NCI-H2029 treated with DMSO at 0.1 percent for 48 hours (cell line): ENCODE measurements at regions not wholly inside any gene's neighbourhood (a gene's known extent, or its start where the extent isn't known, plus 50 kb on each side); places are given as distances from the start of the nearest gene placed in this dataset.

Source experiments
- DNase-seq: peaks from one replicate; lab custom pipeline; 2025; lab: John Stamatoyannopoulos, UW

- no peak for DNase-seq
Measured at GRCh38 chr2:71839826-71840225, 307.8 kb downstream of the CYP26B1 start.

DNA sequence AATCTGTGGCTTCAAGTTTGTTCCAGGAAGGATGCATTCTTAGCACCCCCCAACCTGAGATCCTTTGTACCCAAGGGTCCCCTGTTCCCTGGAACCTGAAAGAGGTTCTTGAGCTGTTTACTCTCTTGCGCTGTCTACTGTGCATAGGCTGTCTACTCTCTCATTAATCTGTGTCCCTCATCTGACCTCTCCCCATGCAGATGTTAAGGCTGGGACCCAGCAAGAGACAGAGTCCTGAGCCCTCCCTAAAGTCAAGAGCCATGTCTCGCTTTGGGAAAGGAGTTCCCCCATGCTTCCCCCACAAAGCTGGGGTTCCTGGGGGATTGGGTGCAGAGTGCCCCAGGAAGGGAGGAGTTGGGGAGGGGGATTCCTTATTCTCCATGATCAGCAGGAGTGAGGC lies 312.9 kb downstream of the CYP26B1 start:
- no peak for DNase-seq

GRCh38 chr2:71833855-71834560 lies 313.7 kb downstream of the CYP26B1 start:
- DNase-seq: no peak

DNA sequence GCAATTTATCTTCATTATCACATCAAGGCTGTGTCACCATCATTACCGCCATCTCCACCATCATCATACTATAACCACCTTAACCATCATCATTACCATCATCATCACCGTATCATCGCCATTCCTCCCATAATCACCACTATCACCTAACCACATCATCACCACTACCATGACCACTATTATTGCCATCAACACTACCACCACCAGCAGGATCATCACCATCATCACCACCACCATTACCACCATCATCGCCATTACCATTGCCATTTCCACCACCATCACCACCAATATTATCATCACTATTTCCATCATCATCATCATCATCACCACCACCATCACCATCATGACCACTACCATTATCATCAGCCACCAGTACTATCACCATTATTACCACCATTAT lies 314.4 kb downstream of the CYP26B1 start:
- DNase-seq: no peak

GRCh38 chr2:71832844-71833243 lies 314.8 kb downstream of the CYP26B1 start:
- no peak for DNase-seq

GRCh38 chr2:71832388-71832787 lies 315.3 kb downstream of the CYP26B1 start:
- DNase-seq: no peak

- no peak for DNase-seq
Measured at GRCh38 chr2:71831193-71831577, 316.5 kb downstream of the CYP26B1 start.

- no peak for DNase-seq
Measured at GRCh38 chr2:71830497-71831192, 317.0 kb downstream of the CYP26B1 start.

DNA sequence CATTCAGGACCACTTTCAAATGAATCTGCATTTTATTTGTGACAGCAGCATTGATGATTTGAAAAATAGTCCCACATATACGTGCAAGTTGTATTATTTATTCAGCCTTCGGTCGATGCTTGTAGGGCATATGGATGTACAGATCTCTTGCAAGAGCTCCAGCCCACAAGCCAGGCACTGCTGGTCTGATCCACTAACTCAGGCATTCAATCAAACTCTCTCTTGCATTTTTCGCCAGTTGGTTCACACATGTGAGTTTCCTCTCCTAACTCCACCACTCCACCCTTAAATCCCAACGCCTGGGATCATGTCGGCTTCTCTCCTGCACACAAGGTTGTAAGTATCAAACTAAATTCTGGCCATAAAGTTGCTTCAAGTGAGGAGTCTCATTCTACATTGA lies 318.7 kb downstream of the CYP26B1 start:
- no peak for DNase-seq

- DNase-seq: no peak
Measured at GRCh38 chr2:71827973-71828372, 319.7 kb downstream of the CYP26B1 start.

DNA sequence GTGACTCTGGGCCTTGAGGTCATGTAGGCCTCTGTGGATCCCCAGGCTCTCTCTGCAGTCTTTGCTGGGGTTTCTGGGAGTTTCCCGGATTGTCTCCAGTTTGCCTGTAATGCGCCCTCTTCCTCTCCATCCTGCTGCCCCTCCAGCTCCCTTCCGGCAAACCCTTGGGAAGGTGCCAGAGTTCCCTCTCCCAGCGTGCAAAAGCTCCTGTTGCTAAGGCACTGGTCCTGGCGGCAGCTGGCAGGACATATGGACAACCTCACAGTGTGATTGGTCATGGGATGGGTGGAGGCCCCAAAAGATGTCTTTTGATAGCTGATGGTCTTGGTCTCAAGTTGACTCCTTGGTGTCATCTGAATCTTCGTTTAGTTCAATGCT lies 320.1 kb downstream of the CYP26B1 start:
- DNase-seq: no peak

DNA sequence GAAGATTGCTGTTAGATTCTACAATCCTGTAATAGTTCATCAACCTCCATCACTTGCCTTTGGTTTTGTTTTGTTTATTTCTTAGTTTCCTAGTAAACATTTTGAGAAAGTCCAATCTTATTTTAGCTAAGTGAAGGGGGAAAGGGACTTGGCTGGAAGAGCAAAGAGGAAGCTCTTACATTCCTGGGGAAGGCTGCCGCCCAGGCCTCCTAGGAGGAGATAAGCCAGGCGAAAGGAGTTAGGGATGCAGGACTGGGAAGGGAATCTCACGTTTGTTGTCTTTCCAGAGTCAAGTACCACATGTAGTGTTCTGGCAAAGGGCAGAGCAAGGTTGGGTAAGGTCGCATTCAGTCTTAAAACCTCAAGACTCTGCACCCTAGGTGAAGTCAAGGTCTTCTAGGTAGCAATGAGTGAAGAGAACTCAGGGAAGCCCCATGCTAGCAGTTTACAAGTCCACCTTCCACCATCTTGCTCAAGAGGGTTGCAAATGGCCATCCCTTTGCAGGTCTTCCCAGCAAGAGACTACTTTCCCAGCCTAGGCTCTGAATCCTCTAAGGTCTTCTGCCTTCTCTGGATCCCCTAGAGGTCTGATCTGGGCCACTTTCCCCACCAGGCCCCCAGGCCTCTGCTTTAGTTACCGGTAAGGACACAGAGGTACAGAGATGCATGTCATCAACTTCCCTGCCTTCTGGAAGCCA lies 320.7 kb downstream of the CYP26B1 start:
- DNase-seq: no peak

DNA sequence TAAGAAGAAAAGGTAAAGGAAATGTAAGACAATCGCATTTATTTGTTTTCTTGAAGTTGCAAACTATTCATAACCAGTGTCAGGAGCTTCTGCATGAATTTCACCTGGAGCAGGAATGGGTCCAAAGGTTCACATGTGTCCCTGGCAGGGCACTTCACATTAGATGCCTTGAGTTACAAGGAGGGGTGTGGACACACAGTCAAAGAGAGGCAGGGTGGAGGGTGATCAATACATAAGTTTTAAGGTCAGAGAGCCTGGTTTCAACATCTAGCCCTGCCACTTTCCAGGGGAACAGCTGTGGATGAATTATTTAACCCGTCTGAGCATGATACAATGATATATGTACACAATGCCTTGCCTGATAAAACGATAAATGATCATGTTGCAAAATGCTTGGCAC lies 321.4 kb downstream of the CYP26B1 start:
- no peak for DNase-seq

GRCh38 chr2:71824436-71824835 lies 323.2 kb downstream of the CYP26B1 start:
- DNase-seq: no peak

GRCh38 chr2:71823526-71823925 lies 324.1 kb downstream of the CYP26B1 start:
- no peak for DNase-seq

- DNase-seq: no peak
Measured at GRCh38 chr2:71822463-71822862, 325.2 kb downstream of the CYP26B1 start.

- no peak for DNase-seq
Measured at GRCh38 chr2:71821856-71822255, 325.8 kb downstream of the CYP26B1 start.

GRCh38 chr2:71816815-71817214 lies 330.8 kb downstream of the CYP26B1 start:
- no peak for DNase-seq

- DNase-seq: no peak
Measured at GRCh38 chr2:71815701-71816474, 331.8 kb downstream of the CYP26B1 start.

GRCh38 chr2:71814885-71815284 lies 332.8 kb downstream of the CYP26B1 start:
- DNase-seq: no peak

- DNase-seq: no peak
Measured at GRCh38 chr2:71813807-71814470, 333.7 kb downstream of the CYP26B1 start.

DNA sequence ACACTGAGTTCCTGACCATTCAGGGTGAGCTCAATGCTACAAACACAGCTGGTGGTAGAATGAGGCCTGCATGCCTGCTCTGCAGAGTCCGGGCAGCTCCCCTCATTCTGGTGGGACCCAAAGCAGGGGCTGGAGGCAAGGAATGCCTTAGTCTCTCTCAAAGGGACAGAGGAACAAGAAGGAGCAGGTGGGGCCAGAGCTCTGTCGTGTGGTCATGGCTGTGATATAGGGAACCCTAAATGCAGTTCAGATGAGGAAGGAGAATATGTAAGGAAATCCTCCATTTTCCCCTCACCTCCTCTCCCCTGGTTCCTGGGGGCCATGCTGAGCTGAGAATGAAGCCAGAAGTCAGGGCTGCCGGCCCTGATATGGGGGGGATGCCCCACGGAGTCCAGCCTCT lies 334.3 kb downstream of the CYP26B1 start:
- no peak for DNase-seq
